HepG2 (cell line): ENCODE measurements at regions not wholly inside any gene's neighbourhood (a gene's known extent, or its start where the extent isn't known, plus 50 kb on each side); places are given as distances from the start of the nearest gene placed in this dataset.

Experiments used
- ATAC-seq: fragments of 200-7000 bp; cut with Tn5 transposase; 3 replicates; pipeline ENCODE4 v1.9.1; 2020; ENCODE audit warnings: mild to moderate bottlenecking, moderate library complexity
- BruUV-seq: library from RNA; stranded (reverse); fragments of 400-500 nt; replicated peaks from 2 replicates; lab custom pipeline; 2021; lab: Mats Ljungman, UMichigan
- CTCF ChIA-PET: fragments of 300-600 bp; formaldehyde crosslinking; extraction: SDS; loops from one replicate; lab custom pipeline; 2021; ENCODE audit warnings: low total read pairs, inconsistent platforms, low intra/inter-chr PET ratio; lab: Yijun Ruan, JAX
- POLR2A ChIA-PET: fragments of 350-600 bp; sonication (Branson Sonifier 250); formaldehyde crosslinking; loops from one replicate; lab custom pipeline; 2020; ENCODE audit warnings: antibody characterized with exemption, inconsistent platforms; lab: Yijun Ruan, JAX
- DNase-seq: peaks from one replicate; pipeline ENCODE4 v3.0.0-alpha.2; 2015; ENCODE audit warnings: low spot score
- FAIRE-seq: peaks from 3 replicates; lab custom pipeline; 2011; peaks lifted over from hg19 to GRCh38; lab: Jason Lieb, UNC
- H2AFZ ChIP-seq: one replicate; pipeline ENCODE4 v1.6.1; 2011; ENCODE audit warnings: low read length, inconsistent platforms
- H3K27ac ChIP-seq: fragments of 300-600 bp; 3 replicates; pipeline ENCODE4 v1.8.0; 2011; ENCODE audit warnings: mixed run types, mild to moderate bottlenecking, mixed read lengths, low read length, inconsistent platforms; ENCODE audit not compliant: insufficient read depth; ENCODE audit errors: extremely low read length
- H3K27me3 ChIP-seq, 2 experiments: fragments of 200-600 bp in 1 of 2; 2 replicates in 1 of 2; 3 replicates in 1 of 2; pipeline versions ENCODE4 v1.6.0 to v1.8.0; 2011; ENCODE audit warnings: low read length in 2 of 2, mild to moderate bottlenecking in 2 of 2, moderate library complexity in 2 of 2, inconsistent platforms in 1 of 2; ENCODE audit not compliant: insufficient read depth in 2 of 2, control insufficient read depth in 1 of 2
- H3K36me3 ChIP-seq, 2 experiments: fragments of 200-600 bp in 1 of 2; replicated peaks in 1 of 2; 2 replicates in 1 of 2; 3 replicates in 1 of 2; pipeline versions ENCODE4 v1.5.1 to v1.8.0; 2011; ENCODE audit warnings: low read length in 2 of 2, inconsistent platforms in 1 of 2; ENCODE audit not compliant: insufficient read depth in 2 of 2, control insufficient read depth in 1 of 2
- H3K4me1 ChIP-seq: 2 replicates; pipeline ENCODE4 v1.5.1; 2012; ENCODE audit warnings: low read length, inconsistent platforms; ENCODE audit not compliant: insufficient read depth
- H3K4me2 ChIP-seq: 2 replicates; pipeline ENCODE4 v1.6.0; 2011; ENCODE audit warnings: low read depth, low read length, inconsistent platforms
- H3K4me3 ChIP-seq, 3 experiments: fragments of 200-600 bp in 1 of 3; sonication (generic), shearing (Covaris generic) in 1 of 3; replicated peaks in 1 of 3; 2 replicates each; pipeline ENCODE4 v1.5.1; 2011 to 2016; ENCODE audit warnings: low read length in 3 of 3, inconsistent platforms in 2 of 3, low read depth in 2 of 3, mild to moderate bottlenecking in 2 of 3, control low read depth in 1 of 3, mixed read lengths in 1 of 3; ENCODE audit not compliant: insufficient read depth in 1 of 3
- H3K79me2 ChIP-seq: one replicate; pipeline ENCODE4 v1.6.1; 2011; ENCODE audit warnings: low read length, inconsistent platforms; ENCODE audit not compliant: insufficient read depth
- H3K9ac ChIP-seq: 2 replicates; pipeline ENCODE4 v1.6.0; 2011; ENCODE audit warnings: mild to moderate bottlenecking, low read depth, low read length, inconsistent platforms; ENCODE audit not compliant: insufficient read depth
- H3K9me3 ChIP-seq: 2 replicates; pipeline ENCODE4 v1.5.1; 2012; ENCODE audit warnings: mild to moderate bottlenecking, low read length
- H4K20me1 ChIP-seq: 2 replicates; pipeline ENCODE4 v1.6.0; 2011; ENCODE audit warnings: inconsistent platforms, mild to moderate bottlenecking, low read length, moderate library complexity; ENCODE audit not compliant: insufficient read depth
- AGO2 ChIP-seq: fragments of 200-400 bp; formaldehyde crosslinking; optimal IDR thresholded peaks from 2 replicates; pipeline ENCODE3; 2017; ENCODE audit warnings: mild to moderate bottlenecking, low read depth, low read length, moderate library complexity
- MTF1 ChIP-seq: sonication (generic); formaldehyde crosslinking; IDR thresholded peaks from 2 replicates; pipeline ENCODE4 v1.5.0; 2020; ENCODE audit warnings: missing genetic modification reagents
- PAWR ChIP-seq: sonication (generic); formaldehyde crosslinking; IDR thresholded peaks from 2 replicates; pipeline ENCODE4 v1.4.0; 2020; ENCODE audit warnings: missing genetic modification reagents, mild to moderate bottlenecking, borderline replicate concordance
- SNAI1 ChIP-seq: sonication (generic); formaldehyde crosslinking; IDR thresholded peaks from 2 replicates; pipeline ENCODE4 v1.5.0; 2020; ENCODE audit warnings: mild to moderate bottlenecking, missing genetic modification reagents, borderline replicate concordance
- ZFP41 ChIP-seq: sonication (generic); formaldehyde crosslinking; IDR thresholded peaks from 2 replicates; pipeline ENCODE4 v1.4.0; 2020; ENCODE audit warnings: mild to moderate bottlenecking, missing genetic modification reagents, borderline replicate concordance
- ZNF451 ChIP-seq: sonication (generic); formaldehyde crosslinking; IDR thresholded peaks from 2 replicates; pipeline ENCODE4 v1.5.0; 2020; ENCODE audit warnings: mild to moderate bottlenecking, missing genetic modification reagents
- WGBS: methylation state at CpG from one replicate; pipeline ENCODE4 v1.1.6; 2017; ENCODE audit warnings: low lambda C conversion rate; 5-methylcytosine and 5-hydroxymethylcytosine counted together
- in situ Hi-C: cut with HindIII; loops from 2 replicates; pipeline ENCODE4 v1.10.0; 2017; ENCODE audit warnings: low pct_unique_long_range_greater_than_20kb; ENCODE audit not compliant: extremely low pct_ligation_motif_present
- intact Hi-C: fragments of 100-400 bp; cut with micrococcal nuclease; formaldehyde crosslinking; loops from one replicate; pipeline ENCODE4 v1.10.0; 2022; ENCODE audit not compliant: unreplicated experiment
- TF ChIP-seq, protein P1 (sequence below): sonication (generic); formaldehyde crosslinking; IDR thresholded peaks from 2 replicates; pipeline ENCODE4 v1.4.0; 2020; ENCODE audit warnings: missing genetic modification reagents
- TF ChIP-seq, protein P2 (sequence below): sonication (generic); formaldehyde crosslinking; IDR thresholded peaks from 2 replicates; pipeline ENCODE4; 2020; ENCODE audit warnings: missing genetic modification reagents, mild to moderate bottlenecking, borderline replicate concordance

DNA sequence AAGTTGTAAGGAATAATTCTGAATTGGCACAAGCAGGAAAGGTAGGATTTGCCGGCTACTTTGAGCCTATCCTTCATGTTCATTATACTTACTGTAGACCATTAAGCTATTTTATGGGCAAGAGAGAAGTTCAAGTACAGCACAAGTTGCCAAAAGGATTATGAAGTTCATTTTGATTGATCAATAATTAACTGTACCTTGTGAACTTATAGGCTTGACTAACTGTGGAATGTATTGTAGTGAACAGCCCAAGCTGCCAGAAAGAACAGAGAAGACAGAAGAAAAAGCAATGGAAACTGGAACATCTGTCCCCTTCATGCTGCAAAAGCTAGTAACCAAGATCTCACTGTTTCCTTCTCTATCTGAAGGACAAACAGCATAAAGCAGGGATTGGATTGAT, 810.1 kb upstream of the ZEB2 start:
- Histone ChIP-seq H3K9ac (no peak overlapping the region), H3K36me3 (no peaks in the 10 kb centered on the region), H3K4me2 (no peak overlapping the region), H4K20me1 (no peaks in the 10 kb centered on the region), H2AFZ (no peak overlapping the region), H3K79me2 (no peaks in the 10 kb centered on the region), H3K27ac (no peak overlapping the region), H3K27me3 (no peaks in the 10 kb centered on the region), H3K9me3 (no peaks in the 10 kb centered on the region), H3K4me1 (no peaks in the 10 kb centered on the region), H3K4me3 (no peak overlapping the region)
- TF ChIP-seq ZFP41 (CRISPR knock-in tag): no peak
- TF ChIP-seq MTF1: no peak
- TF ChIP-seq PAWR: no peak
- TF ChIP-seq, protein P1, sequence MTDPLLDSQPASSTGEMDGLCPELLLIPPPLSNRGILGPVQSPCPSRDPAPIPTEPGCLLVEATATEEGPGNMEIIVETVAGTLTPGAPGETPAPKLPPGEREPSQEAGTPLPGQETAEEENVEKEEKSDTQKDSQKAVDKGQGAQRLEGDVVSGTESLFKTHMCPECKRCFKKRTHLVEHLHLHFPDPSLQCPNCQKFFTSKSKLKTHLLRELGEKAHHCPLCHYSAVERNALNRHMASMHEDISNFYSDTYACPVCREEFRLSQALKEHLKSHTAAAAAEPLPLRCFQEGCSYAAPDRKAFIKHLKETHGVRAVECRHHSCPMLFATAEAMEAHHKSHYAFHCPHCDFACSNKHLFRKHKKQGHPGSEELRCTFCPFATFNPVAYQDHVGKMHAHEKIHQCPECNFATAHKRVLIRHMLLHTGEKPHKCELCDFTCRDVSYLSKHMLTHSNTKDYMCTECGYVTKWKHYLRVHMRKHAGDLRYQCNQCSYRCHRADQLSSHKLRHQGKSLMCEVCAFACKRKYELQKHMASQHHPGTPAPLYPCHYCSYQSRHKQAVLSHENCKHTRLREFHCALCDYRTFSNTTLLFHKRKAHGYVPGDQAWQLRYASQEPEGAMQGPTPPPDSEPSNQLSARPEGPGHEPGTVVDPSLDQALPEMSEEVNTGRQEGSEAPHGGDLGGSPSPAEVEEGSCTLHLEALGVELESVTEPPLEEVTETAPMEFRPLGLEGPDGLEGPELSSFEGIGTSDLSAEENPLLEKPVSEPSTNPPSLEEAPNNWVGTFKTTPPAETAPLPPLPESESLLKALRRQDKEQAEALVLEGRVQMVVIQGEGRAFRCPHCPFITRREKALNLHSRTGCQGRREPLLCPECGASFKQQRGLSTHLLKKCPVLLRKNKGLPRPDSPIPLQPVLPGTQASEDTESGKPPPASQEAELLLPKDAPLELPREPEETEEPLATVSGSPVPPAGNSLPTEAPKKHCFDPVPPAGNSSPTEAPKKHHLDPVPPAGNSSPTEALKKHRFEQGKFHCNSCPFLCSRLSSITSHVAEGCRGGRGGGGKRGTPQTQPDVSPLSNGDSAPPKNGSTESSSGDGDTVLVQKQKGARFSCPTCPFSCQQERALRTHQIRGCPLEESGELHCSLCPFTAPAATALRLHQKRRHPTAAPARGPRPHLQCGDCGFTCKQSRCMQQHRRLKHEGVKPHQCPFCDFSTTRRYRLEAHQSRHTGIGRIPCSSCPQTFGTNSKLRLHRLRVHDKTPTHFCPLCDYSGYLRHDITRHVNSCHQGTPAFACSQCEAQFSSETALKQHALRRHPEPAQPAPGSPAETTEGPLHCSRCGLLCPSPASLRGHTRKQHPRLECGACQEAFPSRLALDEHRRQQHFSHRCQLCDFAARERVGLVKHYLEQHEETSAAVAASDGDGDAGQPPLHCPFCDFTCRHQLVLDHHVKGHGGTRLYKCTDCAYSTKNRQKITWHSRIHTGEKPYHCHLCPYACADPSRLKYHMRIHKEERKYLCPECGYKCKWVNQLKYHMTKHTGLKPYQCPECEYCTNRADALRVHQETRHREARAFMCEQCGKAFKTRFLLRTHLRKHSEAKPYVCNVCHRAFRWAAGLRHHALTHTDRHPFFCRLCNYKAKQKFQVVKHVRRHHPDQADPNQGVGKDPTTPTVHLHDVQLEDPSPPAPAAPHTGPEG (CRISPR knock-in tag): no peak
- TF ChIP-seq, protein P2, sequence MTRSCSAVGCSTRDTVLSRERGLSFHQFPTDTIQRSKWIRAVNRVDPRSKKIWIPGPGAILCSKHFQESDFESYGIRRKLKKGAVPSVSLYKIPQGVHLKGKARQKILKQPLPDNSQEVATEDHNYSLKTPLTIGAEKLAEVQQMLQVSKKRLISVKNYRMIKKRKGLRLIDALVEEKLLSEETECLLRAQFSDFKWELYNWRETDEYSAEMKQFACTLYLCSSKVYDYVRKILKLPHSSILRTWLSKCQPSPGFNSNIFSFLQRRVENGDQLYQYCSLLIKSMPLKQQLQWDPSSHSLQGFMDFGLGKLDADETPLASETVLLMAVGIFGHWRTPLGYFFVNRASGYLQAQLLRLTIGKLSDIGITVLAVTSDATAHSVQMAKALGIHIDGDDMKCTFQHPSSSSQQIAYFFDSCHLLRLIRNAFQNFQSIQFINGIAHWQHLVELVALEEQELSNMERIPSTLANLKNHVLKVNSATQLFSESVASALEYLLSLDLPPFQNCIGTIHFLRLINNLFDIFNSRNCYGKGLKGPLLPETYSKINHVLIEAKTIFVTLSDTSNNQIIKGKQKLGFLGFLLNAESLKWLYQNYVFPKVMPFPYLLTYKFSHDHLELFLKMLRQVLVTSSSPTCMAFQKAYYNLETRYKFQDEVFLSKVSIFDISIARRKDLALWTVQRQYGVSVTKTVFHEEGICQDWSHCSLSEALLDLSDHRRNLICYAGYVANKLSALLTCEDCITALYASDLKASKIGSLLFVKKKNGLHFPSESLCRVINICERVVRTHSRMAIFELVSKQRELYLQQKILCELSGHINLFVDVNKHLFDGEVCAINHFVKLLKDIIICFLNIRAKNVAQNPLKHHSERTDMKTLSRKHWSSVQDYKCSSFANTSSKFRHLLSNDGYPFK (CRISPR knock-in tag): no peak
- TF ChIP-seq ZNF451 (CRISPR knock-in tag): no peak
- no peak for TF ChIP-seq AGO2
- no peak for TF ChIP-seq SNAI1
- BruUV-seq: no TSS peak
- ChIA-PET POLR2A (no interaction called here), CTCF (no interaction called here)
- FAIRE-seq: no peak
- 61% methylated on average over 1 of the region's 1 CpG for WGBS
- in situ Hi-C loops (no loop called here), intact Hi-C loops (no loop called here)
- DNase-seq: no peak
- no peak for ATAC-seq
